ENCODE measurements at regions not wholly inside any gene's neighbourhood (a gene's known extent, or its start where the extent isn't known, plus 50 kb on each side); places are given as distances from the start of the nearest gene placed in this dataset.

DNA sequence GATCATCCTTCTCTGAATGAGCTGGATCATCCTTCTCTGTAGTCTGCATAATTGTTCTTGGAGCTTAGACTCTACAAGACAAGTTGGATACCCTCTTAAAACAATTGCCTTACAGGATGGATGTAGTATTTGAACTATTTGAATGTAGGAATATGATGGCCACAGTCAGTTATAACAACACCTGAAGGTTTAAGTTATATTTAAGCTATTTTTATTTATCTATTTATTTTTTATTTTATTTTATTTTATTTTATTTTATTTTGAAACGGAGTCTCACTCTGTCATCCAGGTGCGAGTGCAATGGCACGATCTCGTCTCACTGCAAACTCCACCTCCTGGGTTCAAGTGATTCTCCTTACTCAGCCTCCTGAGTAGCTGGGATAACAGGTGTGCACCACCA lies 149.9 kb upstream of the SLIT2 start:
- no peaks in the 10 kb centered on the region for H3K4me1 ChIP-seq (replicated peaks in 1 of 2)
- in situ Hi-C loops (cut with MboI; ENCODE audit: low pct_unique_long_range_greater_than_20kb in 2 of 9, low sequenced_read_pairs in 9 of 9, unreplicated experiment in 9 of 9), result no loop called here
- no peak overlapping the region for H3K27ac ChIP-seq
- WGBS, 10 experiments, result 88 to 100% (median 95%) methylated on average over 3 to 4 of the region's 4 CpGs; no CpG with 5 or more reads in 3 of the 10 experiments
- ATAC-seq (replicated peaks in 6 of 8), result no peak
- no peak overlapping the region for H3K4me3 ChIP-seq

GRCh38 chr4:20096911-20097310 lies 154.8 kb upstream of the SLIT2 start:
- ATAC-seq (replicated peaks in 6 of 8), result no peak
- 63 to 100% (median 86%) methylated on average over 1 to 2 of the region's 2 CpGs; no CpG with 5 or more reads in 1 of the 10 experiments for WGBS, 10 experiments
- Histone ChIP-seq H3K27ac (no peak overlapping the region), H3K4me3 (no peak overlapping the region), H3K4me1 (replicated peaks in 1 of 2) (no peaks in the 10 kb centered on the region)
- in situ Hi-C loops (cut with MboI; ENCODE audit: low pct_unique_long_range_greater_than_20kb in 2 of 9, low sequenced_read_pairs in 9 of 9, unreplicated experiment in 9 of 9), result no loop called here

GRCh38 chr4:20095805-20096541 lies 155.7 kb upstream of the SLIT2 start:
- WGBS, 10 experiments, result 54 to 97% (median 86%) methylated on average over 3 to 4 of the region's 4 CpGs
- ATAC-seq (replicated peaks in 6 of 8), result no peak
- no peaks in the 10 kb centered on the region for H3K4me1 ChIP-seq (replicated peaks in 1 of 2)
- in situ Hi-C loops (cut with MboI; ENCODE audit: low pct_unique_long_range_greater_than_20kb in 2 of 9, low sequenced_read_pairs in 9 of 9, unreplicated experiment in 9 of 9), result no loop called here
- H3K27ac ChIP-seq, result no peak overlapping the region
- no peak overlapping the region for H3K4me3 ChIP-seq

DNA sequence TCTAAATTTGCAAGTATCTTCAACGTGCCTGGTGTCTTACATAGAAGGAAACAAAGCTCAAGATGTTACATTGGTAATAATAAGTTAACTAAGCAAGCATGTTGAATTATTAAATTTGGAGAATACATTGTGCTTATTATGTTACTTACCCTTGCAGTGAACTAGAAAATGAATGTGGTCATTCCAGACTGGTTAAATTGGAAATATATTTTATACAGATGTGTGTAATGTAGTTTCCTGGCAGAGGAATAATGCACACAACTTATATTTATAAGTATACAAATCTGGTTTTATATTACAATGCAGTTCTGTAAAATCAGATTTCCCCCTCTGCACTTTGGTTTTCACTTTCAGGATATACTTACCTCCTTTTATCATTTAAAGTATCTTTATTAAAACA lies 159.9 kb upstream of the SLIT2 start:
- Histone ChIP-seq H3K27ac (no peak overlapping the region), H3K4me1 (replicated peaks in 1 of 2) (peaks cover 0 to 4% of the 10 kb centered on the region in 2 donors), H3K4me3 (no peak overlapping the region)
- in situ Hi-C loops (cut with MboI; ENCODE audit: low pct_unique_long_range_greater_than_20kb in 2 of 9, low sequenced_read_pairs in 9 of 9, unreplicated experiment in 9 of 9), result no loop called here
- no peak for ATAC-seq (replicated peaks in 6 of 8)
- 0 to 70% (median 18%) methylated on average over 1 of the region's 1 CpG; no CpG with 5 or more reads in 1 of the 10 experiments for WGBS, 10 experiments

- peaks cover 0 to 8% of the 10 kb centered on the region in 2 donors for H3K4me1 ChIP-seq (replicated peaks in 1 of 2)
- no peak overlapping the region for H3K4me3 ChIP-seq
- WGBS, 10 experiments, result 74 to 100% (median 90%) methylated on average over 2 to 8 of the region's 8 CpGs; no CpG with 5 or more reads in 1 of the 10 experiments
- H3K27ac ChIP-seq, result no peak overlapping the region
- ATAC-seq (replicated peaks in 6 of 8), result no peak
- in situ Hi-C loops (cut with MboI; ENCODE audit: low pct_unique_long_range_greater_than_20kb in 2 of 9, low sequenced_read_pairs in 9 of 9, unreplicated experiment in 9 of 9), result no loop called here
These were observed 164.2 kb upstream of the SLIT2 start for GRCh38 chr4:20087522-20087911.

DNA sequence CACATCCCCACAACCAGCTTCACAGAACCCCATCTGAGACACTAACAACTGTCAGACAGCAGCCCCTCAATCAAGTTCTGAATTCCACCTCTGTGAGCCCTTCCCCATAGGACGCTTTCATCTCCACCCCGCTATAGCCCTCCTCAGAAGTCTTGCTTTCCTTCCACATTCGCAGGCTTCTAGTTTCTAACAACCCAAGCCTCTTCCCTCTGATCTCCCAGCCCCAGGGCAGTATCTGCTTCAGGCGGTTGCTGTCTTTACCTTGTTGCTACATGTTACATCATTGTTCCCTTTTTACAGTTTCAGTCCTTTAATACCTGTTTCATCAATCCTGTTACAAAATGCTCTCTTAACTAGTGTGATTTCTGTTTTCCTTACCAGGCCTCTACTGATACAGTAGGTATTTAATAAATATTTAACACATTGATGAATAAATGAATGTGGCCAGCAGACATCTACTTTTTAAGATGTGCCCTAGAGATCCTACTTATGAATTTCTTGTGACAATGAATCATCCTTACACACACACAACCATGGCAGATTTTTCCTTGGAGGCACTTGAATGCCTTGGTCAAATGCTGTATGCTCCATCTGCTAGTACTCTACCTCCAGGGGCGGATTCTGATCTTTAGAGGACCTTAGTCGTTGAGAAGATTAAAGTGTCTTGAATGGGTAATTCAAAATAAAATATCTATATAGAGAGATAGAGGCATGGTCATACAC lies 164.7 kb upstream of the SLIT2 start:
- peak overlapping the region in 1 of 2 donors; percentile 9 for H3K27ac ChIP-seq
- peak in 6 of 8 experiments; percentile 36 to 89 (median 51) for ATAC-seq (replicated peaks in 6 of 8)
- no peak overlapping the region for H3K4me3 ChIP-seq
- in situ Hi-C loops (cut with MboI; ENCODE audit: low pct_unique_long_range_greater_than_20kb in 2 of 9, low sequenced_read_pairs in 9 of 9, unreplicated experiment in 9 of 9), result no loop called here
- 40 to 100% (median 80%) methylated on average over 1 to 6 of the region's 6 CpGs for WGBS, 10 experiments
- peaks cover 0 to 8% of the 10 kb centered on the region in 2 donors for H3K4me1 ChIP-seq (replicated peaks in 1 of 2)

DNA sequence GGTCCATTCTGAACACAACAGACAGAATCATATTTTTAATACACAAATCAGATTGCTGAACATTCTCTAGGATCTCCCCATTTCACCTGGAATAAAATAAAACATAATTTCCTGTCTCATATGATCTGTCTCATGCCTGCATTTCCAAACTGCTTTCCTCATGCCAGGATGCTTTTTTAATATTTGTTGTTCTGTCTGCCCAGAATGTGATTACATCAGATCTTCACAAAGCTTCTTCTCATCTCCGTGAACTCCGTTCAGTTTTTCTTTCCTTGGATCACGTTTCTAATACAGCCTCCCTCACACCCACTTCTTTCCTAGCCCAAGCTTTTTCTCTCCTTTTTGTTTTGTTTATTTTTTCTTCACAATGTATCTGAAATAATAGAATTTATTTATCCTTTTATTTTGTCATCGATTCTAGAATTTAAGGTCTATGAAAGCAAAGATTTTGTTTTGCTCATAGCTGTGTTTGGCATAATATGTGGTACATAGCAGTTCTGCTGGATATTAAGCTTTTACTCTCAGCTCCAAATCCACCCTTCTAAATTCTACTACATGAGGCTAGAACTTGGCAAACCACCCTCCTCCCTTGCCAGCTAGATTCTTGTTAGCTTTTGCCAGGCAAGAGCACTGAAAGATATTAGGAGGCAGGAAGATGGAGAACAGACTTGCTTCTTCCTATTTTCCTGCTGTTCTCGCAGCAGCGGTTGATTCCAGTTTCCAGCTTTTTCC lies 165.5 kb upstream of the SLIT2 start:
- no peak overlapping the region for H3K4me3 ChIP-seq
- 21 to 100% (median 83%) methylated on average over 3 to 6 of the region's 6 CpGs for WGBS, 10 experiments
- peak overlapping the region in 1 of 2 donors; percentile 9 for H3K27ac ChIP-seq
- ATAC-seq (replicated peaks in 6 of 8), result no peak
- peaks cover 0 to 8% of the 10 kb centered on the region in 2 donors for H3K4me1 ChIP-seq (replicated peaks in 1 of 2)
- in situ Hi-C loops (cut with MboI; ENCODE audit: low pct_unique_long_range_greater_than_20kb in 2 of 9, low sequenced_read_pairs in 9 of 9, unreplicated experiment in 9 of 9), result no loop called here

DNA sequence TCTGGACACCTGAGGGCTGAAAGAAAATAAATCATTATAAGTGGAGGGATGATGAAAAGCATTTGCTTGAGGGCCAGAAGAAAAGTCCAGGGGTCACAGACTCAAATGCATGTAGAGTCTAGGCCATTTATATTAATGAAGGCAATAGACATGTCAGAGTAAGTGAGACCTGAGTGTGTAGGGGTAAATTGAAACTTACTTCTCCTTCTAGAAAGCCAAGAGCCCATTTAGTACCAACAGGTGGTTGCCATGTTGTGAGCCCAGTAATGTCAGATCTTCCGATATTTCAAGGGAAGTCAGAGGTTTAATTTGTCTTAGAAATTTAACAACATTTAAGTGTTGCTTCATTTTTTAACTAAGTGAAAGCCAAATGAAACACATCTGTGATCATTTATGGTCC lies 166.1 kb upstream of the SLIT2 start:
- Histone ChIP-seq H3K27ac (no peak overlapping the region), H3K4me1 (replicated peaks in 1 of 2) (peaks cover 0 to 8% of the 10 kb centered on the region in 2 donors), H3K4me3 (no peak overlapping the region)
- in situ Hi-C loops (cut with MboI; ENCODE audit: low pct_unique_long_range_greater_than_20kb in 2 of 9, low sequenced_read_pairs in 9 of 9, unreplicated experiment in 9 of 9), result no loop called here
- WGBS, 10 experiments, result 20 to 100% (median 79%) methylated on average over 1 of the region's 1 CpG; no CpG with 5 or more reads in 2 of the 10 experiments
- ATAC-seq (replicated peaks in 6 of 8), result no peak

- Histone ChIP-seq H3K4me1 (replicated peaks in 1 of 2) (peaks cover 0 to 8% of the 10 kb centered on the region in 2 donors), H3K27ac (no peak overlapping the region), H3K4me3 (no peak overlapping the region)
- in situ Hi-C loops (cut with MboI; ENCODE audit: low pct_unique_long_range_greater_than_20kb in 2 of 9, low sequenced_read_pairs in 9 of 9, unreplicated experiment in 9 of 9), result no loop called here
- ATAC-seq (replicated peaks in 6 of 8), result no peak
- 50 to 100% (median 87%) methylated on average over 1 to 3 of the region's 3 CpGs; no CpG with 5 or more reads in 3 of the 10 experiments for WGBS, 10 experiments
These were observed 166.5 kb upstream of the SLIT2 start for GRCh38 chr4:20085156-20085555.

DNA sequence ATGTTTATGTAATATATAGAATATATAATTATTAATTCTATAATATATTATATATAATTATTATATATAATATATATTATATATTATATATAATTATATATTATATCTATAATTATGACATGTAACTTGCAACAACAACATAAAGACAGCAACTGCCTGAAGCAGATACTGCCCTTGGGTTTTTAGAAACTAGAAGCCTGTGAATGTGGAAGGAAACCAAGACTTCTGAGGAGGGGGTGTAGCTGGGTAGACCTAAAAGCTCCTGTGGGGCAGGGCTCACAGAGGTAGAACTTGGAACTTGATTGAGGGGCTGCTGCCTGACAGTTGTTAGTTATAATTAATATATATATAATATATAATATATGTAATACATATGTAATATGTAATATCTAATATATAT lies 167.2 kb upstream of the SLIT2 start:
- no peak for ATAC-seq (replicated peaks in 6 of 8)
- Histone ChIP-seq H3K4me3 (no peak overlapping the region), H3K4me1 (replicated peaks in 1 of 2) (peaks cover 0 to 8% of the 10 kb centered on the region in 2 donors), H3K27ac (no peak overlapping the region)
- in situ Hi-C loops (cut with MboI; ENCODE audit: low pct_unique_long_range_greater_than_20kb in 2 of 9, low sequenced_read_pairs in 9 of 9, unreplicated experiment in 9 of 9), result no loop called here

GRCh38 chr4:20078644-20079043 lies 173.1 kb upstream of the SLIT2 start:
- ATAC-seq (replicated peaks in 6 of 8), result no peak

GRCh38 chr4:20075248-20075871 lies 176.3 kb upstream of the SLIT2 start:
- in situ Hi-C loops (cut with MboI; ENCODE audit: low pct_unique_long_range_greater_than_20kb in 2 of 9, low sequenced_read_pairs in 9 of 9, unreplicated experiment in 9 of 9), result no loop called here
- Histone ChIP-seq H3K4me3 (no peak overlapping the region), H3K4me1 (replicated peaks in 1 of 2) (peaks cover 0 to 2% of the 10 kb centered on the region in 2 donors), H3K27ac (no peak overlapping the region)
- peak in 4 of 8 experiments; percentile 43 to 88 (median 66) for ATAC-seq (replicated peaks in 6 of 8)

More at GRCh38 chr4:20078644-20079043, 173.1 kb upstream of the SLIT2 start:
- in situ Hi-C loops (cut with MboI; ENCODE audit: low pct_unique_long_range_greater_than_20kb in 2 of 9, low sequenced_read_pairs in 9 of 9, unreplicated experiment in 9 of 9), result no loop called here
- Histone ChIP-seq H3K4me1 (replicated peaks in 1 of 2) (peaks cover 0 to 2% of the 10 kb centered on the region in 2 donors), H3K4me3 (no peak overlapping the region), H3K27ac (no peak overlapping the region)
- WGBS, 10 experiments, result 60 to 100% (median 100%) methylated on average over 1 to 5 of the region's 5 CpGs; no CpG with 5 or more reads in 5 of the 10 experiments

- no peak overlapping the region for H3K27ac ChIP-seq
- 21 to 100% (median 79%) methylated on average over 1 to 3 of the region's 3 CpGs for WGBS, 10 experiments
- in situ Hi-C loops (cut with MboI; ENCODE audit: low pct_unique_long_range_greater_than_20kb in 2 of 9, low sequenced_read_pairs in 9 of 9, unreplicated experiment in 9 of 9), result no loop called here
- no peak overlapping the region for H3K4me3 ChIP-seq
- H3K4me1 ChIP-seq (replicated peaks in 1 of 2), result peaks cover 0 to 2% of the 10 kb centered on the region in 2 donors
- peak in 3 of 8 experiments; percentile 41 to 47 (median 44) for ATAC-seq (replicated peaks in 6 of 8)
These were observed 177.3 kb upstream of the SLIT2 start for GRCh38 chr4:20074450-20074849.

All from motor neuron (in vitro differentiated cells).